ENCODE measurements at regions not wholly inside any gene's neighbourhood (a gene's known extent, or its start where the extent isn't known, plus 50 kb on each side); places are given as distances from the start of the nearest gene placed in this dataset.

- BruUV-seq (replicated peaks) = no TSS peak
- Histone ChIP-seq H3K4me1 (ENCODE audit: control insufficient read depth in 1 of 2, insufficient read depth in 2 of 2, low read length in 2 of 2) (peaks cover 38 to 60% of the 10 kb centered on the region in 2 experiments), H3K27me3 (ENCODE audit: insufficient read depth, low read length) (no peaks in the 10 kb centered on the region), H4K20me1 (ENCODE audit: insufficient read depth) (no peaks in the 10 kb centered on the region), H3K4me3 (replicated peaks in 1 of 2; ENCODE audit: low read depth in 1 of 2, low read length in 2 of 2) (no peak overlapping the region), H3K79me2 (ENCODE audit: insufficient read depth, low read length) (no peaks in the 10 kb centered on the region), H3K36me3 (ENCODE audit: control insufficient read depth in 1 of 2, insufficient read depth in 2 of 2, low read length in 2 of 2) (peaks cover 0 to 12% of the 10 kb centered on the region in 2 experiments; a peak in 1 of 4 replicates), H3K27ac (ENCODE audit: low read depth, low read length) (no peak overlapping the region), H3K9ac (ENCODE audit: low read length) (no peak overlapping the region), H2AFZ (ENCODE audit: low read depth, low read length, poor library complexity, severe bottlenecking) (no peak overlapping the region), H3K4me2 (ENCODE audit: low read length) (no peak overlapping the region), H3K9me2 (ENCODE audit: insufficient read depth) (no peaks in the 10 kb centered on the region), H3K9me3 (ENCODE audit: control insufficient read depth in 1 of 2, insufficient read depth in 1 of 2, low read depth in 1 of 2, low read length in 2 of 2) (no peaks in the 10 kb centered on the region)
- ChIA-PET POLR2A (no interaction called here), RAD21 (ENCODE audit: low non-redundant PET in 1 of 2, low total read pairs in 2 of 2, uncharacterized antibody in 2 of 2, unreplicated experiment in 2 of 2) (no interaction called here), CTCF (no interaction called here)
- ATAC-seq (no peak), DNase-seq (ENCODE audit: low read depth, low spot score) (no peak)
- intact Hi-C loops (cut with micrococcal nuclease) = loop anchor here (10.0 kb wide), 1 partner anchor 563 kb away; no protein-coding TSS in a partner anchor
- TF ChIP-seq EZH2 (IDR thresholded peaks at IDR 0.05) (no peak), SRF (IDR thresholded peaks at IDR 0.05; ENCODE audit: low read depth) (no peak), CEBPB (IDR thresholded peaks at IDR 0.05; ENCODE audit: low read depth) (no peak), TCF7L2 (IDR thresholded peaks at IDR 0.05; ENCODE audit: borderline replicate concordance, extremely low read depth, insufficient read depth, insufficient read length) (no peak), POLR2A (IDR thresholded peaks at IDR 0.05; ENCODE audit: borderline replicate concordance, extremely low read depth, insufficient read depth, insufficient read length) (no peak), ELF1 (IDR thresholded peaks at IDR 0.05; ENCODE audit: borderline replicate concordance, low read depth) (no peak)
These were observed 89.5 kb upstream of the SLC38A2 start for GRCh38 chr12:46461907-46462640.

- peaks cover 0 to 12% of the 10 kb centered on the region in 2 experiments; a peak in 1 of 4 replicates for H3K36me3 ChIP-seq (ENCODE audit: control insufficient read depth in 1 of 2, insufficient read depth in 2 of 2, low read length in 2 of 2)
- H3K9me2 ChIP-seq (ENCODE audit: insufficient read depth) = no peaks in the 10 kb centered on the region
- no peak for ATAC-seq
- H3K4me1 ChIP-seq (ENCODE audit: control insufficient read depth in 1 of 2, insufficient read depth in 2 of 2, low read length in 2 of 2) = peaks cover 38 to 61% of the 10 kb centered on the region in 2 experiments
- ChIA-PET CTCF (no interaction called here), POLR2A (no interaction called here), RAD21 (ENCODE audit: low non-redundant PET in 1 of 2, low total read pairs in 2 of 2, uncharacterized antibody in 2 of 2, unreplicated experiment in 2 of 2) (no interaction called here)
- no peak overlapping the region for H3K4me2 ChIP-seq (ENCODE audit: low read length)
- no peaks in the 10 kb centered on the region for H3K79me2 ChIP-seq (ENCODE audit: insufficient read depth, low read length)
- H3K4me3 ChIP-seq (replicated peaks in 1 of 2; ENCODE audit: low read depth in 1 of 2, low read length in 2 of 2) = no peak overlapping the region
- H3K27me3 ChIP-seq (ENCODE audit: insufficient read depth, low read length) = no peaks in the 10 kb centered on the region
- H3K9me3 ChIP-seq (ENCODE audit: control insufficient read depth in 1 of 2, insufficient read depth in 1 of 2, low read depth in 1 of 2, low read length in 2 of 2) = no peaks in the 10 kb centered on the region
- no TSS peak for BruUV-seq (replicated peaks)
- H2AFZ ChIP-seq (ENCODE audit: low read depth, low read length, poor library complexity, severe bottlenecking) = no peak overlapping the region
- DNase-seq (ENCODE audit: low read depth, low spot score) = no peak
- no peak for TF ChIP-seq CTCF (IDR thresholded peaks at IDR 0.05 in 2 of 3, conservative IDR thresholded peaks at IDR 0.05 in 1 of 3; ENCODE audit: borderline replicate concordance in 1 of 3, insufficient read depth in 1 of 3, low read depth in 2 of 3, low read length in 2 of 3)
- TF ChIP-seq RAD21 (IDR thresholded peaks at IDR 0.05; ENCODE audit: low read depth) = no peak
- TF ChIP-seq EZH2 (IDR thresholded peaks at IDR 0.05) = no peak
- no peak for TF ChIP-seq MAX (IDR thresholded peaks at IDR 0.05)
- no peak overlapping the region for H3K9ac ChIP-seq (ENCODE audit: low read length)
- intact Hi-C loops (cut with micrococcal nuclease) = loop anchor here (10.0 kb wide), 1 partner anchor 563 kb away; no protein-coding TSS in a partner anchor
- no peak overlapping the region for H3K27ac ChIP-seq (ENCODE audit: low read depth, low read length)
- no peaks in the 10 kb centered on the region for H4K20me1 ChIP-seq (ENCODE audit: insufficient read depth)
These were observed 88.9 kb upstream of the SLC38A2 start for GRCh38 chr12:46461459-46461858.

Measured in HCT116 (cell line).